IPS-NIHi11 (cell line): ENCODE measurements at regions not wholly inside any gene's neighbourhood (a gene's known extent, or its start where the extent isn't known, plus 50 kb on each side); places are given as distances from the start of the nearest gene placed in this dataset.

Experiments
- DNase-seq: peaks from one replicate; pipeline ENCODE4 v3.0.0; 2012; ENCODE audit warnings: mixed read lengths, low spot score

DNA sequence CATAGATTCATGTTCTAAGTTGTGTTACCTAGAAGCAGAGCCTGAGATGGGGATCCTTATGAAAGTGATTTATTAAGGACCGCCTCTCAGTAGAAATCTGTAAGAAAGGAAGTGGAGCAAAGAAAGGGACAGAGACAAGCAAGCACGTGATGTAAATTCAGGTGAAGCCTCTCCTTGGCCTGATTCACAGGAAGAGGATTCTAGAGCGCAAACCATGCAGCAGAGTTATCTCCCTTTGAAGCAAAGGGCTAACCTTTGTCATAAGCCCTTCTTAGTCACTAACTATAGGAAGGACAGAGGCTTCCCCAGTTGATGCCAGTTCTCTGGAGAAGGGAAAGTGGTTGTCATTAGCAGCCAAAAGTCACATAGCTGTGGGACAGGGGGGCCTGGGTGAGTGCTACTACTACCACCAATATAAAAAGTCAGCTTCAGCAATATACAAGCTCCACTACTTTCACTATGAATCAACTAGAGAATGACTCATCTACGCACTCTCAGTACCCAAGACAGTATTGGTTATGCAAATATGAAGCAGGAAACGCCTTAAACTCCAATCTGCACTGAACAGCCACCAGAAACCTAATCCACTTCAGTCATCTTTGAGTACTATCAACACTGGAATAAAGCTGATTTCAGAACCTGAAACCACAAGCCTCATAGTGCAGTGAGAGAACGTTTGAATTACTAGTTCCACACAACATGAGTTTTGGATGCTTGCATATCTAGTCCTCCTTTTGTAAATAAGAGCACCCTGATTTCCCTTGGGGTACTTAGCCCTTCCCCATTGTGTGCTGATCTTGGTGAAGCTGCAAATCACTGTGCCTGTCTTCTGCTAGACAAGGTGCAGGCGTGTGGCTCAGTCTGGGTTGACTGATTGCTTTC is 162.7 kb downstream of the ZNF608 start:
- no peak for DNase-seq

DNA sequence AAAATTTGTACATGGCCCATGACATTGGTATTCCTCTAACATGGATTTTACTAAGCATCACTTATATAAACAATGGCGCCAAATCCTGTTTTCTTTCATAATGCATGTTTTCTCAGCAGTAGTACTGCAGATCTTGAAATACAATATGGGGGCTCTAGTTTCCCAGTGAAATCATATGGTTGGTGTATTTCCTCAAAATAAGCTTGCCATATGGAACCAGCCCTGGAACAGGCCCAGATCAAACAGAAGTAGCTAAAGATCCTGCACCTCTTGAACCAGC is 163.9 kb downstream of the ZNF608 start:
- DNase-seq = no peak

DNA sequence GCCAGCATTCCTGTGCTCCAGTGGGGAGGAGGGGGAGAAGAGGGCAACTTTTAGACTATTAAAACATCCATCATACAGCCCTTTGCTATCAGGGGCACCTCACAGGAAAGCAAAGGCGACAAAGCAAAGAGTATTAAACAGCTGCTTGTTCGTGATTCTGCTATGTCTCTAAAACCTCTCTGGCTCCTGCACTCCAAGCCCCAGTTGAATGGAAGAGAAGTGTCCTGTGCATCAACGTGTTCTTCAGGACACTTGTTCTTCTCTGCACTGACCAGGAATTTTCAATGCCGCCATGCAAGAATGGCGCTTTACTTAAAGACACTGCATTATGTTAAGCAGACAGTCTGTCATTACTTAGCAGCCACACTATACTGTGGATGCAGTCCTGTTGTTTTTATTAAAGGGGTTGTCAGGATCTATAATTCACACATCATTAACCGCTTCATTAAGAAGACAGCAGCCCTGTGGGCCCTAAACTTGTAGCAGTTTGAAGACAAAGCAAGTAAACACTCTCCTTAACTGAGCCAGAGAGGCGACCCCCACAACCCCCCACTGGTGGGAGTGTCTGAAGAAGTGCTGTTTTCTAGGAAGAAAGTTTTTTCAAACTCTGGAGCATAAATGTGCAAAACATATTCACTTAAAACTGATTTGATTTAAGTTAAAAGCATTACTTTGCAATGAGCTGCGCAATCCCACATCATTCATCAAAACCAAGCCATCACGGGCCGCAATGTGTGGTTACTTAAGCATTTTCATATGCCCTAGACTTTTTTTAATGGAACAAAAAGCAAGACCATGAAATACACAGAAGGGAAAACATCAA is 164.5 kb downstream of the ZNF608 start:
- no peak for DNase-seq

DNA sequence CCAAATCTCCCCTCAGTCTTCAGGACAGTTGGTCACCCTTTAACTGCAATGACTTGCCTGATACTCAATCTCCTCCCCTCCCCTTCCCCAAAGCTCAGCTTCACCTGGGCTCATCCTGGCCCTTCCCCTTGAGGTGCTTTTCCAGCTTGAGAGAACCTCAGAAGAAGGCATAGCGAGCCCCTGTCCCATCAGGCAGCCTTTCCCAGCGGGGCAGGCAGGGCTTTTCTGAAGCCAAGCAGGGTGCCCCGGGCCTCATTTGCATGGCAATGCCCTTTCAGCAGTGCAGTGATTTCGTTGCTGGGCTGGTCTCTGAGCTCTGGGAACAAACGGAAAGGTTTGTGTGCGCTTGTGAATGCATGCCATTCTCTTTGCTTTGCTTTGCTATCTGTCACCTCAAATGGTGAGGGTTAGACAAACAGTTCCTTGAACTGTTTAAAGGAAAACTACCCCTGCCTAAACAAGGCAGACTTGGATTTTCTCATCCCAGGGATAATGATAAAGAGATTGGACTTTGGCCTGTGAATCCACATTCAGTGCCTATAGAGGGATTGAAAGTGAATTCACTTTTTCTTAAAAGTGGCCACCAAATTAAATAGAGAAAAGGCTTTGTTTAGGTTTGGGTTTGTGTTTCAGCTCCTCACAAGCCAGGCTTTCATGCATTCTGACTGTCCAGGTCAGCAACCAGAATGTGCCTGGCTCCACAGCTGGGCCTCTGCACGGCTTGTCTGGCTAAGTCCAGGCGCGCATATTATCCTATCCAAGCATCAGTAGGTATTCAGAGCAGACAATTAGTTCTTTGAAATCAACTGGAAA is 165.3 kb downstream of the ZNF608 start:
- peak; percentile 73 for DNase-seq

DNA sequence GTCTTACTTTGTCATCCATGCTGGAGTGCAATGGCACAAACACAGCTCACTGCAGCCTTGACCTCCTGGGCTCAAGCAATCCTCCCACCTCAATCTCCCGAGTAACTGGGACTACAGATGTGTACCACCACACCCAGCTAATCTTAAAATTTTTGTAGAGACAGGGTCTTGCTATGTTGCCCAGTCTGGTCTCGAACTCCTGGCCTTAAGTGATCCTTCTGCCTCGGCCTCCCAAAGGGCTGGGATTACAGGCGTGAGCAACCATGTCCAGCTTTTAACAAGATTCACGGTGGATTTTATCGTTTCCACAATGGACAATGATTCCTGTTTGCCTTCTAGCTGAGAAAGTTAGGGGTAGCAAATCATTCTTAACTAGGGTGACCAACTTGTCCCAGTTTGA is 165.9 kb downstream of the ZNF608 start:
- DNase-seq = no peak

DNA sequence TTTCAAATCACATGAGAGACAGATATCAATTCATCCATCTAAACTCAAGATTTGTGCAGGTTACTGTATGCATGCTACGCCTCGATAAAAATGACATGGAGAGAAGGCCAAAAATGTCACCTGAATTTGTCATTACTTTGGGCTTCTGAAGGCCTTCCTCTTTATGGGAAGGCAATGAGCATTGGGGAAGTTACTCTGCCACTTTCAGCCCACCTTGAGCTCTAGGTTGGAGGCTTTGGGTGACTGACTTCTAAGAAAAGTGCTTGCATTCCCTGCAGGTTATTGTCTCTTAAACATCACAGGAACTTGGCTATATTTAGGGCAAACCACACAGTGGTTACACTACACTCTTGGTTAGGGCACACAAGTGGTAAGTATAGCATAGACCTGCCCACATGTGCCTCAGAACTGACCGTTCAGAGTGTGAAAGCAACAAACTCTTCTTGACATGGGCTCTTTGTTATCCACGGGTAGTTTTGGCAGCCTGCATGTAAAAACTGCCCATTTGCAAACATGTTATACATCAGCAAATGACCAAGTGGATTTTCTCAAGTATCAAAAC is 169.5 kb downstream of the ZNF608 start:
- no peak for DNase-seq

DNA sequence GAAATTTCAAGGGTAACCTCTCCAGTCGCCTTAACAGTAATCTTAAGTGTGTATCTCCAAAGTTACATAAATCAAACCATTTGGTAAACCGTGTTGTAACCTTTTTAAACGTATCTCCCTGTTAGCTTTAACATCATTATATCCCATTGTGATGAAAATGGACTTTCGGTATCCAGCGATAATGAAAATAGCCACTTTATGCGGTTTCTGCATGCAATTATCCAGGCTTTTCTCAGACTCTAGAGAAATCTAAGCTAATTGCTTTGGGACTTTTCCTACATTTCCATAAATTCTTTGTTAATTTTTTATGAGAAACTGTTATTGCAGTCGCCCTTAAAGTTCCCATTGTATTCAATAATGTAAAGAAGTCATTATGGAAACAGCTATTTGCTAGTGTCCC is 170.7 kb downstream of the ZNF608 start:
- DNase-seq = no peak

DNA sequence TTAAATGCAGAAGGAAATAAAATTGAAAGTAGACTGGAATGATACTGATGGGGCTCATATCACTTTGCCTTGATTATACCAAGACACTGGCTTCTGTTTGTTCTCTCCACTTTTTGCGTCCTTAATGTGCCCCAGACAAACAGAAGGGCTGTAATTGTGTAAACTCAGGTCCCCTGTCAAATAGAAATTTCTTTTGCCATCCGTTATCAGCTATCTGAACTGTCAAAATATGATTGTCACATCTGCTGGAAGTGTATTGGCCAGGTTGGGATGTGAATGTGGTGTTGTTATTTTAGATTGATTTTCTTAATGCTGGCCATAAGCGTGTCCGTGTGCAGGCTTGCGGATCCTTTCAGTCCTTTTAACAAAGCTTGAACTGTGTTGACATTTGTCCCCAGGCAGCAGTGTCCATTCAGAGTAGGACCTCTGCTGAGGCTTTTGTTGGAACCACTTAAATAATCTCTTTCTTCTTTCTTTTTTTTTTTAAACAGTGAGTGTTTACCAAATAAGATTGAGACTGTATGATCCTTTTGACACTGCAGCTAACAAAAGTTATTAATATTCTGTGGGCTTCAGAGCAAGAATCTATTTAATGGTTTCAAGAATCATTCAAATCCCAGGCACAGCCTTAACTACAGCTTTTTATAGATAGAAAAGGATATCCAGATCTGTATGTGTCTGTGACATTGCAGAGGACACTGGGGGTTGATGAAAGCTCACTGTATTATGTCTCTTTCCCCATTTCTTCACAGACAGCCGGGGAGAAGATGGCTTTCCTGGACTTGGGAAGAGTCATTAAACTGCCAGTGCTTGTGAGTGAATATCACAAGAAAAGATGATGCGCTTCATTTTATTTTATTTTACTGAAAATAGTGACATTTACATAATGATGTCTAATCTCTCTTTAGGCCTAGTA is 171.7 kb downstream of the ZNF608 start:
- no peak for DNase-seq

DNA sequence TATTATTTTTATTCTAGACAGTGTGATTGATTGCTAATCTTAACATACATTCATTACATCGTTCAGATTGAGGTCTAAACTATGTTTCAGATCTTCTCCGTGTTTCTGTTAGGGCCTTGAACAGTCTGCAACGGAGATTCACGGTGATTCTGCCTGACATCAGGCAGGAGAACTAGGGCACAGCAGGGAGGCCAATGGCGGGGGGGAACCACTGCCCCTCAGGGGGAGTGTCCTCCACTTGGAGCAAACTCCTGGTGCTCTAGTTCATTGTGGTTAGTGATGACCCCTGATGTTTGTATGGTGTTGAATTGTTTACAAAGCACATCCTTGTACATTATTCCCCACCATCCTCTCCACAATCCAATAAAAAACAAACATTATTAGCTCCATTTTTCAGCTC is 173.5 kb downstream of the ZNF608 start:
- peak; percentile 51 for DNase-seq

DNA sequence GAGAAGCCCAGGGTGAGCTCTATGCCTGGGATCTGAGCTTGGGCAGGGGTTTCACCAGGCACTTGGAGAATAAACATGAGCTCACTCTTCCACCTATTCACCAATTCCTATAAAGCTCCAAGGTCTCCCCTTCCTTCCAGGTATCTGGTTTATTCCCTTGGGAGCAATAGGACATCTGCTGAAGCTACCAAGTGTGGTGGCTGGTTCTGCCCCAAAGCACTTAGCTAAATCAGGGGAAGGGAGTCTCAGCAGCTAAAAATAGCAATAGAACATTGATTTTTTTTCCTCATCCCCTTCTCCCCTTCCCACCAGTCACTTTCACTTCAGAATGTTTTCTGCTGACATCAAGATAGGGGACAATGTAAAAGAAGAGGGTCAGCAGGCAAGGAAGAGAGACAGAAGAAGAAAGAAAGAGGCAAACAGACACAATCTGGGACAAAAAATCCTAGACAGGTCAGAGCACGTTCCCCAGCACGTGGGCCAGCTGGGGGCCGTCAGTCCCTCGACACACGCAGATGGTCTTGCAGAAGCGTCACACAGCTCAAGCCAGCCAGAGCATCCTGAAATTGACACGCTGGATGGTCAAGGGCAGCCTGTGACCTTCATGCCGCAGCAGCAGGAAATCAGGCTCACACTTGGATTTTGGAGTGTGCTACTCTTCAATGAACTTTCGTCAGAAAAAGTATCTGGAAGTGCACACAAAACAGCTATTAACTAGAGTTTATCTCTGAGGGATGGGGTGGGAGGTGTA is 176.0 kb downstream of the ZNF608 start:
- no peak for DNase-seq

DNA sequence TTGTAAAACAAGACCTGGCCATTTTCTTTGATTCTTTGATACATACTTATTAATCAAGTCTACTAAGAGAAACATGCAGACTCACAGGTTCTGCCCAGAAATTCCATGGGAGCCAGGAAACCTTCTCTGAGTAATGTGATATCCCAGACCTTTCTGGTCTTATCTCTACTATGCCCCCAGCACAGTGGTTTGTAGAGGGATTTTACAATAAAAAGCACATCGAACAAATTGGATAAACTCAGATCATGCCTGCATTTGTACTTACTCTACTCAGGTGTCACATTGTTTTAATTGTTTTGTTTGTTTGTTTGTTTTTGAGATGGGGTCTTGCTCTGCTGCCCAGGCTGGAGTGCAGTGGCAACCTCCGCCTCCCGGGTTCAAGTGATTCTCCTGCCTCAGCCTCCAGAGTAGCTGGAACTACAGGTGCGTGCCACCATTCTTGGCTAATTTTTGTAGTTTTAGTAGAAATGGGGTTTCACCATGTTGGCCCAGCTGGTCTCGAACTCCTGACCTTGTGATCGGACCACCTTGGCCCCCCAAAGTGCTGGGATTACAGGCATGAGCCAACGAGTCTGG is 179.5 kb downstream of the ZNF608 start:
- no peak for DNase-seq

DNA sequence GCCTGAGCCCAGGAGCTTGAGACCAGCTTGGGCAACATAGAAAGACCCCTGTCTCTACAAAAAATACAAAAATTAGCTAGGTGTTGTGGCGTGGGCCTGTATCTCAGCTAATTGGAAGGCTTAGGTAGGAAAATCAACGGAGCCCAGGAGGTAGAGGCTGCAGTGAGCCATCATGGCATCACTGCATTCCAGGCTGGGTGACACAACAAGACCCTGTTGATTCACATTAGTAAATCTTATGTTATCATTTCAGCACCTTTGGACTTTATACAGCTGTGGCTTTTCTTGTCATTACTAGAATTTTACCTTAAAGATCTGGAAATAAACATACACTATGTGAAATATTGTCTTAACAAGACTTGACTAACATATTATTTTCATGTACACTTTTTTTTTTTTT is 185.0 kb downstream of the ZNF608 start:
- no peak for DNase-seq

DNA sequence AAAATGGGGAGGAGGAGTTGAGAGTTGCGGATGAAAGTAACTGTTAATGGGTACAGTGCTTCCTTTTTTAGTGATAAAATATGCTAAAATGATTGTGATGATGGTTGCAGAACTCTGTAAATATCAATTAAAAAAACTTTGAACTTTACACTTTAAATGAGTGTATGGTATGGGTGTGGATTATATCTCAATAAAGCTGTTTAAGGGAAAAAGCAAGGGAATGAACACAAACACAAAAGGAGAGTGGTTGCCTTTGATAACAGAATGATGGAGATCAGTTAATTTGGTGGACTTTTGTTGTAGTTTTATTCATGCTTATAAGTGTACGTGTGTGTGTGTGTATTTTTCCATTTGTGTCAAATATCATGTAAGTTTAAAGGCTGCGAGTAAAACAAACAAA is 186.1 kb downstream of the ZNF608 start:
- DNase-seq = no peak

DNA sequence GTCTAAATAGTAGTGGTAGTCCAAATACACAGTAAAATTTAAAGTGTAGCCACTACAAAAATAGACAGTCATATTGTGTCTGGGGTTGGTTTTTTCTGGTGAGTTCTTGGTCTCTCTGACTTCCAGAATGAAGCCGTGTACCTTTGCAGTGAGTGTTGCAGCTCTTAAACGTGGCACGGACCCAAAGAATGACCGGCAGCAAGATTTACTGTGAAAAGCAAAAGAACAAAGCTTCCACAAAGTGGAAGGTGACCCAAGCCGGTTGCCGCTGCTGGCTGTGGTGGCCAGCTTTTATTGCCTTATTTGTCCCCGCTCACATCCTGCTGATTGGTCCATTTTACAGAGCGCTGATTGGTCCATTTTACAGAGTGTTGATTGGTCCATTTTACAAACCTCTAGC is 188.7 kb downstream of the ZNF608 start:
- no peak for DNase-seq

DNA sequence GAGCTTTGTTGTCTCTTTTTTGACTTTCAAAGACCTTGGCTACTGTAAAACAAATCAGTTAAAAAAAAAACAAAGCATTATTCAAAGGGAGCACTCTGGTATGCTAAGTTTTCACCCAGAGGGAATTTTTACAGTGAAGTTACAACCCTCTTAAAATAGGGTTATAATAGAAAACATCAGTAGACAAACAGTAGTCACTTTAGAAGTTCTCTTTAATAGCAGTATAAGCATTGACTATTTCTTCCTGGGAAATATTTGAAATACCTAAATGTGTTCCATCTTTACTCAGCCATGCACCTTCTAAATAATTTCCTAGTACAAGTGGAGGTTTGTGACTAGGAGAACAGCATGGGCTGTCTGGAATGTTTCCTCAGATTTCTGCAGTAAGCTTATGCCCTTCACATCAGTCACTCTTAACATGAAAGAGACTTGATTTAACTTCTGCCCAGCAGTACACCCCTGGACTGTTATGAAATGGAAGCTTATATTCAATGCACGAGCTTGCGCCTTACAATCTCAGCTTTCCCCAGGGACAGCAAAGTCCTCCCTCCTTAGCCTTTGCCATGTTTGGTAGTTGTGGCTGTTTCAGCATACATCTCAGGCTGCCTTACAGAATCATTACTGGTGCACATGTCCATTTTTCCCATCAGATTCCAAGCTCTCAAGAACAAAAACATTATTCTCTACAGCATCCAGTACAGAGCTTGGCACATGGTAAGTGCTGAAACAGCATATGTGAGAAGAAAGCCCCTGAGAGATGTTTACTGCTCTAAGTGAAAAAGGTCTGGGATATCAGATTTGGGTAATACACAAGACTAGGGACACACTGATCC is 191.5 kb downstream of the ZNF608 start:
- no peak for DNase-seq

DNA sequence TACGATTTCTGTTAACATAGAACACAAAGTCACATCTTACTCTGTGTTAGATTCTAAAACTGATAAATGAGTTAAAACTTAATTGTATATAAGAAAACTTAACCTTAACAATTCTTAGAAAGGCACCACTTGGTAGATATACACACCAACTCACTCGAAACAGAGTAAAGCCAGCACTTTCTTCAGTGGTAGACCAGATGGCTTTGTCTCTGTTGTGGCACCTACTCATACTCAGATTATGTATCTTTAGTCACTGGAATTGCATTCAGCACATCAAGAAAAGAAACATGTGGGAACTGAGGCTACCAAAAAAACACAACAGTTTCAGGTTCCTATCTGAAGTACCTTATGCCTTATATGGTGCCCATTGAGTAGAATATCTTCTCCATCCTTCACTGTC is 192.5 kb downstream of the ZNF608 start:
- no peak for DNase-seq

DNA sequence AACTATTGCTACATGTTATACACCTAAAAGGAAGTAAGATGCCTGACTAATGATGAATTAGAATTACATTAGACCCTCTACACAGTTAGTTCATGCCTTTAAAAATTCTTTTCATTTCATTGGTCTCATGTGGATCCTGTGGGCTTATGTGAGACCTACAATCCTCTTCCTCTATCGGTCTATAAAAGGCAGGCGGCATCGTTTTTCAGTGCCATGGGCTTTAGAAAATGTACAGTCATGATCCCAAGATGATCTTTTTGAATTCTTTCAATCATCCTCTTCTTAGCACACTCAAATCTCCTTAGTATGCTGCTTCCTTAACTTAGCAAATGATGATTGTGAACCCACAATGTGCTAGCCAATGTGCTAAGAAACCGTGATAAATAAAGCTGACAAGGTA is 193.9 kb downstream of the ZNF608 start:
- DNase-seq = no peak

DNA sequence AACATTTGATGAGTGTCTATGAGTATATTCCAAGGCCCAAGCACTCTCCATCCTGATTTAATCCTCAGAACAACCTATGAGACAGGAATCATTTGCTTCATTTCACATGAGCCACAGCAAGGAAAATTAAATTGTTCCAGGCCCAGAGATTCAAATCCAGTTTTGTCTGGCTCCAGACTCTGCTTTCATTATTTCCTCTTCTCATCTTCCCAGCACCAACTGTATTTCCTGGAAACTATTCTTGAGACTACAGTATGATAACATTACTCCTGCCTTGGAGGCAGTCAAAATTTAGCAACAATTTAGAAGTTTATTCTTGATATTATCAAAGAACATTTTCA is 194.5 kb downstream of the ZNF608 start:
- DNase-seq = no peak

DNA sequence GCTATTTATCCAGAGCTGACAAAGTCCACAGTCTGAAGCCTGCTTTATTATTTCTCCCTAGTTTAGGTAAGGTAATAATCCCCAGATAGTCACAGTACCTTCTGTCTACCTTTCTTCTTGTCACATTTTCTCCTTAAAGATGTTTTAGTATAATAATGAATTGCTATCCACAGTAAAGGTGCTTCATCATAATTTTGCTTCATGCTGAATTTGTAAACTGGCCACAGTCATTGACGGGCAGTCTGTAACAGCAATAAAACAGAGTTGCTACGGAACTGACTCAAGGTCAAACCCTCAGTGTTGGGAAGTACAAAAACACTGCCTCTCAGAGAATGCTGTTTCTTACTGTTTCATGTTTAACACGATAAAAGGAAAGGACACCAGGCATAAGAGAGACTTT is 195.7 kb downstream of the ZNF608 start:
- DNase-seq = no peak
